GM23338 (cell line): ENCODE measurements at regions not wholly inside any gene's neighbourhood (a gene's known extent, or its start where the extent isn't known, plus 50 kb on each side); places are given as distances from the start of the nearest gene placed in this dataset.

Experiments
- ATAC-seq: fragments of 200-7000 bp; cut with Tn5 transposase; 3 replicates; pipeline ENCODE4 v1.9.1; 2020
- DNase-seq: peaks from one replicate; pipeline ENCODE4 v3.0.0-alpha.2; 2015; ENCODE audit warnings: low spot score
- H2AFZ ChIP-seq: fragments of 200-600 bp; sonication (generic); 2 replicates; pipeline ENCODE4 v1.8.0; 2016; ENCODE audit warnings: antibody characterized with exemption, mild to moderate bottlenecking, moderate library complexity
- H3F3A ChIP-seq: fragments of 200-600 bp; sonication (generic); replicated peaks from 2 replicates; pipeline ENCODE4 v1.8.0; 2017; ENCODE audit warnings: antibody characterized with exemption, mixed run types, low read depth
- H3K27ac ChIP-seq: fragments of 200-600 bp; sonication (generic); 2 replicates; pipeline ENCODE4 v1.6.1; 2016; ENCODE audit warnings: low read depth
- H3K27me3 ChIP-seq: fragments of 200-600 bp; sonication (generic); 2 replicates; pipeline ENCODE4 v1.8.0; 2016; ENCODE audit warnings: mild to moderate bottlenecking, mixed run types, moderate library complexity; ENCODE audit not compliant: insufficient read depth
- H3K36me3 ChIP-seq: fragments of 200-600 bp; sonication (generic); 2 replicates; pipeline ENCODE4 v1.8.0; 2016; ENCODE audit warnings: mild to moderate bottlenecking; ENCODE audit not compliant: insufficient read depth
- H3K4me1 ChIP-seq: fragments of 200-600 bp; sonication (generic); 2 replicates; pipeline ENCODE4 v1.8.0; 2016; ENCODE audit warnings: mild to moderate bottlenecking, moderate library complexity; ENCODE audit not compliant: insufficient read depth
- H3K4me2 ChIP-seq: fragments of 200-600 bp; sonication (generic); 2 replicates; pipeline ENCODE4 v1.7.1; 2017; ENCODE audit warnings: mixed run types
- H3K4me3 ChIP-seq: fragments of 200-600 bp; sonication (generic); 2 replicates; pipeline ENCODE4 v1.6.1; 2016; ENCODE audit warnings: mixed run types
- H3K79me2 ChIP-seq: fragments of 200-600 bp; sonication (generic); replicated peaks from 2 replicates; pipeline ENCODE4 v1.8.0; 2017; ENCODE audit warnings: mild to moderate bottlenecking; ENCODE audit not compliant: insufficient read depth
- H3K9me2 ChIP-seq: fragments of 200-600 bp; sonication (generic); 2 replicates; pipeline ENCODE4 v1.8.0; 2017; ENCODE audit not compliant: insufficient read depth
- H4K20me1 ChIP-seq: fragments of 200-600 bp; sonication (generic); replicated peaks from 2 replicates; pipeline ENCODE4 v1.8.0; 2017; ENCODE audit warnings: mild to moderate bottlenecking; ENCODE audit not compliant: insufficient read depth
- H3K27ac Mint-ChIP-seq: 2 replicates; pipeline ENCODE4 v1.8.0; 2020; ENCODE audit warnings: inconsistent platforms, mild to moderate bottlenecking, moderate library complexity, mixed read lengths
- H3K27me3 Mint-ChIP-seq: 3 replicates; pipeline ENCODE4 v1.8.0; 2022; ENCODE audit warnings: low read depth, mild to moderate bottlenecking, moderate library complexity, mixed read lengths, inconsistent platforms; ENCODE audit not compliant: insufficient read depth, poor library complexity
- H3K36me3 Mint-ChIP-seq: 3 replicates; pipeline ENCODE4 v1.8.0; 2021; ENCODE audit warnings: low read depth, mild to moderate bottlenecking, inconsistent platforms, moderate library complexity, mixed read lengths
- H3K4me1 Mint-ChIP-seq: 3 replicates; pipeline ENCODE4 v1.8.0; 2020; ENCODE audit warnings: mild to moderate bottlenecking, inconsistent platforms, mixed read lengths
- H3K4me3 Mint-ChIP-seq: 3 replicates; pipeline ENCODE4 v1.8.0; 2021; ENCODE audit warnings: moderate library complexity, mild to moderate bottlenecking, inconsistent platforms, mixed read lengths
- H3K9me3 Mint-ChIP-seq: 3 replicates; pipeline ENCODE4 v1.8.0; 2020; ENCODE audit warnings: moderate library complexity, mild to moderate bottlenecking, inconsistent platforms, mixed read lengths
- CREB1 ChIP-seq: fragments of 250-450 bp; sonication (Bioruptor Pico); IDR thresholded peaks from 2 replicates; pipeline ENCODE4 v1.5.0; 2020; ENCODE audit warnings: low read depth, mild to moderate bottlenecking, moderate library complexity
- CTCF ChIP-seq, 2 experiments: fragments of 200-600 bp in 1 of 2; sonication (generic) in 1 of 2; conservative IDR thresholded peaks; 2 replicates each; pipeline versions ENCODE4 v1.5.1 to v1.6.1; 2016 to 2017; ENCODE audit warnings: antibody characterized with exemption in 2 of 2, low read depth in 2 of 2, mild to moderate bottlenecking in 2 of 2, moderate library complexity in 1 of 2
- EZH2 ChIP-seq: fragments of 200-600 bp; sonication (generic); IDR thresholded peaks from one replicate; pipeline ENCODE4 v1.8.0; 2017; ENCODE audit warnings: antibody characterized with exemption, mild to moderate bottlenecking, low read depth; ENCODE audit not compliant: unreplicated experiment
- EZH2phosphoT487 ChIP-seq: fragments of 200-600 bp; sonication (generic); IDR thresholded peaks from one replicate; pipeline ENCODE4 v1.8.1; 2018; ENCODE audit warnings: antibody characterized with exemption; ENCODE audit not compliant: unreplicated experiment
- JUNB ChIP-seq: IDR thresholded peaks from one replicate; pipeline ENCODE4 v1.6.1; 2016; ENCODE audit warnings: antibody characterized with exemption; ENCODE audit not compliant: unreplicated experiment
- NANOG ChIP-seq: IDR thresholded peaks from 2 replicates; pipeline ENCODE4 v1.6.1; 2016; ENCODE audit warnings: antibody characterized with exemption, borderline replicate concordance
- POLR2AphosphoS5 ChIP-seq: IDR thresholded peaks from 2 replicates; pipeline ENCODE4 v1.6.1; 2016; ENCODE audit warnings: antibody characterized with exemption, low read depth
- REST ChIP-seq: IDR thresholded peaks from one replicate; pipeline ENCODE4 v1.6.1; 2018; ENCODE audit warnings: antibody characterized with exemption; ENCODE audit not compliant: unreplicated experiment
- STAT1 ChIP-seq: IDR thresholded peaks from one replicate; pipeline ENCODE4 v1.6.1; 2016; ENCODE audit warnings: antibody characterized with exemption; ENCODE audit not compliant: unreplicated experiment
- ZNF114 ChIP-seq: fragments of 250-450 bp; sonication (Bioruptor Pico); IDR thresholded peaks from 2 replicates; pipeline ENCODE4 v1.5.0; 2020; ENCODE audit warnings: mild to moderate bottlenecking, moderate library complexity
- ZNF331 ChIP-seq: fragments of 250-450 bp; sonication (Bioruptor Pico); IDR thresholded peaks from 2 replicates; pipeline ENCODE4 v1.5.0; 2020; ENCODE audit warnings: low read depth, mild to moderate bottlenecking, moderate library complexity
- TF ChIP-seq, protein P1 (sequence below): IDR thresholded peaks from 2 replicates; pipeline ENCODE4 v1.6.1; 2016; ENCODE audit warnings: antibody characterized with exemption
- TF ChIP-seq, protein P2 (sequence below): fragments of 250-450 bp; sonication (Bioruptor Pico); IDR thresholded peaks from 2 replicates; pipeline ENCODE4 v1.5.0; 2020; ENCODE audit warnings: mild to moderate bottlenecking, moderate library complexity

- no peak overlapping the region for H3K4me3 Mint-ChIP-seq
- peaks cover 7% of the 10 kb centered on the region; the same call in 2 of the 3 replicates for H3K4me1 Mint-ChIP-seq
- H3K79me2 ChIP-seq = no peaks in the 10 kb centered on the region
- H3K36me3 ChIP-seq = no peaks in the 10 kb centered on the region
- H4K20me1 ChIP-seq = no peaks in the 10 kb centered on the region
- H3K9me2 ChIP-seq = no peaks in the 10 kb centered on the region; the same call in 1 of the 2 replicates
- DNase-seq (no peak), ATAC-seq (no peak)
- H3K4me3 ChIP-seq = no peak overlapping the region
- TF ChIP-seq ZNF331 (CRISPR knock-in tag) (no peak), POLR2AphosphoS5 (no peak), EZH2 (no peak), CREB1 (CRISPR knock-in tag) (no peak), JUNB (no peak), REST (no peak), EZH2phosphoT487 (no peak), ZNF114 (CRISPR knock-in tag) (no peak), STAT1 (no peak), CTCF (conservative IDR thresholded peaks at IDR 0.05; ENCODE audit: low read depth in 2 of 2) (no peak), NANOG (no peak)
- TF ChIP-seq, protein P1, sequence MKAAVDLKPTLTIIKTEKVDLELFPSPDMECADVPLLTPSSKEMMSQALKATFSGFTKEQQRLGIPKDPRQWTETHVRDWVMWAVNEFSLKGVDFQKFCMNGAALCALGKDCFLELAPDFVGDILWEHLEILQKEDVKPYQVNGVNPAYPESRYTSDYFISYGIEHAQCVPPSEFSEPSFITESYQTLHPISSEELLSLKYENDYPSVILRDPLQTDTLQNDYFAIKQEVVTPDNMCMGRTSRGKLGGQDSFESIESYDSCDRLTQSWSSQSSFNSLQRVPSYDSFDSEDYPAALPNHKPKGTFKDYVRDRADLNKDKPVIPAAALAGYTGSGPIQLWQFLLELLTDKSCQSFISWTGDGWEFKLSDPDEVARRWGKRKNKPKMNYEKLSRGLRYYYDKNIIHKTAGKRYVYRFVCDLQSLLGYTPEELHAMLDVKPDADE = no peak
- TF ChIP-seq, protein P2, sequence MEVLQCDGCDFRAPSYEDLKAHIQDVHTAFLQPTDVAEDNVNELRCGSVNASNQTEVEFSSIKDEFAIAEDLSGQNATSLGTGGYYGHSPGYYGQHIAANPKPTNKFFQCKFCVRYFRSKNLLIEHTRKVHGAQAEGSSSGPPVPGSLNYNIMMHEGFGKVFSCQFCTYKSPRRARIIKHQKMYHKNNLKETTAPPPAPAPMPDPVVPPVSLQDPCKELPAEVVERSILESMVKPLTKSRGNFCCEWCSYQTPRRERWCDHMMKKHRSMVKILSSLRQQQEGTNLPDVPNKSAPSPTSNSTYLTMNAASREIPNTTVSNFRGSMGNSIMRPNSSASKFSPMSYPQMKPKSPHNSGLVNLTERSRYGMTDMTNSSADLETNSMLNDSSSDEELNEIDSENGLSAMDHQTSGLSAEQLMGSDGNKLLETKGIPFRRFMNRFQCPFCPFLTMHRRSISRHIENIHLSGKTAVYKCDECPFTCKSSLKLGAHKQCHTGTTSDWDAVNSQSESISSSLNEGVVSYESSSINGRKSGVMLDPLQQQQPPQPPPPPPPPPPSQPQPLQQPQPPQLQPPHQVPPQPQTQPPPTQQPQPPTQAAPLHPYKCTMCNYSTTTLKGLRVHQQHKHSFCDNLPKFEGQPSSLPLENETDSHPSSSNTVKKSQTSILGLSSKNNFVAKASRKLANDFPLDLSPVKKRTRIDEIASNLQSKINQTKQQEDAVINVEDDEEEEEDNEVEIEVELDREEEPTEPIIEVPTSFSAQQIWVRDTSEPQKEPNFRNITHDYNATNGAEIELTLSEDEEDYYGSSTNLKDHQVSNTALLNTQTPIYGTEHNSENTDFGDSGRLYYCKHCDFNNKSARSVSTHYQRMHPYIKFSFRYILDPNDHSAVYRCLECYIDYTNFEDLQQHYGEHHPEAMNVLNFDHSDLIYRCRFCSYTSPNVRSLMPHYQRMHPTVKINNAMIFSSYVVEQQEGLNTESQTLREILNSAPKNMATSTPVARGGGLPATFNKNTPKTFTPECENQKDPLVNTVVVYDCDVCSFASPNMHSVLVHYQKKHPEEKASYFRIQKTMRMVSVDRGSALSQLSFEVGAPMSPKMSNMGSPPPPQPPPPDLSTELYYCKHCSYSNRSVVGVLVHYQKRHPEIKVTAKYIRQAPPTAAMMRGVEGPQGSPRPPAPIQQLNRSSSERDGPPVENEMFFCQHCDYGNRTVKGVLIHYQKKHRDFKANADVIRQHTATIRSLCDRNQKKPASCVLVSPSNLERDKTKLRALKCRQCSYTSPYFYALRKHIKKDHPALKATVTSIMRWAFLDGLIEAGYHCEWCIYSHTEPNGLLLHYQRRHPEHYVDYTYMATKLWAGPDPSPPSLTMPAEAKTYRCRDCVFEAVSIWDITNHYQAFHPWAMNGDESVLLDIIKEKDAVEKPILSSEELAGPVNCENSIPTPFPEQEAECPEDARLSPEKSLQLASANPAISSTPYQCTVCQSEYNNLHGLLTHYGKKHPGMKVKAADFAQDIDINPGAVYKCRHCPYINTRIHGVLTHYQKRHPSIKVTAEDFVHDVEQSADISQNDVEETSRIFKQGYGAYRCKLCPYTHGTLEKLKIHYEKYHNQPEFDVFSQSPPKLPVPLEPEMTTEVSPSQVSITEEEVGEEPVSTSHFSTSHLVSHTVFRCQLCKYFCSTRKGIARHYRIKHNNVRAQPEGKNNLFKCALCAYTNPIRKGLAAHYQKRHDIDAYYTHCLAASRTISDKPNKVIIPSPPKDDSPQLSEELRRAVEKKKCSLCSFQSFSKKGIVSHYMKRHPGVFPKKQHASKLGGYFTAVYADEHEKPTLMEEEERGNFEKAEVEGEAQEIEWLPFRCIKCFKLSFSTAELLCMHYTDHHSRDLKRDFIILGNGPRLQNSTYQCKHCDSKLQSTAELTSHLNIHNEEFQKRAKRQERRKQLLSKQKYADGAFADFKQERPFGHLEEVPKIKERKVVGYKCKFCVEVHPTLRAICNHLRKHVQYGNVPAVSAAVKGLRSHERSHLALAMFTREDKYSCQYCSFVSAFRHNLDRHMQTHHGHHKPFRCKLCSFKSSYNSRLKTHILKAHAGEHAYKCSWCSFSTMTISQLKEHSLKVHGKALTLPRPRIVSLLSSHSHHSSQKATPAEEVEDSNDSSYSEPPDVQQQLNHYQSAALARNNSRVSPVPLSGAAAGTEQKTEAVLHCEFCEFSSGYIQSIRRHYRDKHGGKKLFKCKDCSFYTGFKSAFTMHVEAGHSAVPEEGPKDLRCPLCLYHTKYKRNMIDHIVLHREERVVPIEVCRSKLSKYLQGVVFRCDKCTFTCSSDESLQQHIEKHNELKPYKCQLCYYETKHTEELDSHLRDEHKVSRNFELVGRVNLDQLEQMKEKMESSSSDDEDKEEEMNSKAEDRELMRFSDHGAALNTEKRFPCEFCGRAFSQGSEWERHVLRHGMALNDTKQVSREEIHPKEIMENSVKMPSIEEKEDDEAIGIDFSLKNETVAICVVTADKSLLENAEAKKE (CRISPR knock-in tag) = no peak
- H2AFZ ChIP-seq = no peak overlapping the region
- H3F3A ChIP-seq = no peaks in the 10 kb centered on the region
- no peaks in the 10 kb centered on the region for H3K4me1 ChIP-seq
- peaks cover 3% of the 10 kb centered on the region for H3K27me3 Mint-ChIP-seq
- H3K36me3 Mint-ChIP-seq = peaks cover 3% of the 10 kb centered on the region; the same call in 2 of the 3 replicates
- H3K27ac Mint-ChIP-seq = no peak overlapping the region
- no peak overlapping the region for H3K4me2 ChIP-seq
- H3K9me3 Mint-ChIP-seq = peaks cover 8% of the 10 kb centered on the region; the same call in 2 of the 3 replicates
- H3K27me3 ChIP-seq = no peaks in the 10 kb centered on the region
- no peak overlapping the region for H3K27ac ChIP-seq
Measured at GRCh38 chr10:125274961-125275360, 114.6 kb upstream of the CTBP2 start.
